Activated T-helper 17 cell treated with anti-CD3 and anti-CD28 coated beads, Interleukin-2, amount 50 U/mL, for 72 hours (primary cell): ENCODE measurements at regions not wholly inside any gene's neighbourhood (a gene's known extent, or its start where the extent isn't known, plus 50 kb on each side); places are given as distances from the start of the nearest gene placed in this dataset.
A peak's percentile ranks its signal among the peaks of the same experiment; 100 is the strongest.
"Not testable (repeated sequence)": the region's sequence is repeated elsewhere in the genome, so short reads cannot be mapped to it uniquely, and the experiment has no call there.

ENCODE experiments used
- ATAC-seq: fragments of 150-1000 bp; cut with Tn5 transposase; replicated peaks from 2 replicates; pipeline ENCODE4 v1.10.0; 2021; ENCODE audit warnings: mild to moderate bottlenecking, moderate library complexity
- H3K27ac Mint-ChIP-seq: one replicate; pipeline ENCODE4 v1.8.0; 2022; ENCODE audit warnings: mixed read lengths
- H3K27me3 Mint-ChIP-seq: one replicate; pipeline ENCODE4 v1.8.0; 2022; ENCODE audit warnings: mixed read lengths
- H3K36me3 Mint-ChIP-seq: one replicate; pipeline ENCODE4 v1.8.0; 2022; ENCODE audit warnings: low read depth, mild to moderate bottlenecking, mixed read lengths
- H3K4me1 Mint-ChIP-seq: one replicate; pipeline ENCODE4 v1.8.0; 2022; ENCODE audit warnings: mixed read lengths
- H3K4me3 Mint-ChIP-seq: one replicate; pipeline ENCODE4 v1.8.0; 2022; ENCODE audit warnings: mild to moderate bottlenecking, mixed read lengths
- H3K9me3 Mint-ChIP-seq: one replicate; pipeline ENCODE4 v1.8.0; 2022; ENCODE audit warnings: mixed read lengths

DNA sequence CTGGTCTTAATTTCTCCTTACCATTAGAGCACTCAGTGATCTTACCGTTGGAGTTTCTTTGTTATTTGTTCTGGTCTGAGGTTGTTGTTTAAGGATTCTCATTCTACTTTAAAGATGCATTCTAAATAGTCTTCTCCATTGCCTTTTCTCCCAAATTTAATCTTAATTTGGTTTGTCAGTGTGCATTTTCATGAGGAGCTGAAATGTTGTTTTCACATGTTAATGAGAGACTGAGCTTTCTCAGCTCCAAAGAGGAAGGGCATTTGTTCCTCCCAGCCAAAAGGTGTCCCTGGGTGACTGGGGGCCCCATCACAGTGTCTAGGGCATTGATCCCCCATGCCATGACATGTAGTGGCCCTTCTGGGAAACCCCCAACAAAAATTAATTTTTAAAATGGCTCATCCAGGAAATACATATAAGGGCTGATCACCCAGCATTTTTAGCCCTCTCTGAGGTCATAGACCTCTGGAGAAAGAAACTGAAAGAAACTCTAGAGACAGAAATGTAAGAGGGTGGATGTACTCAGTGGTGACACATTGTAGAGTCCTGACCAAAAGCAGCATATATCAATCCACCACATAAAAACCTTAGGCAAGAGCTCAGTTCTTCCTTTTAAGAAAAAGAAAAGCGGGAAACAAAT, 240.4 kb upstream of the RAI14 start:
- Mint-ChIP-seq H3K4me3 (no peak overlapping the region), H3K9me3 (no peaks in the 10 kb centered on the region), H3K36me3 (no peaks in the 10 kb centered on the region), H3K4me1 (no peaks in the 10 kb centered on the region), H3K27ac (no peak overlapping the region), H3K27me3 (peaks cover 5% of the 10 kb centered on the region)
- peak; percentile 55 for ATAC-seq

DNA sequence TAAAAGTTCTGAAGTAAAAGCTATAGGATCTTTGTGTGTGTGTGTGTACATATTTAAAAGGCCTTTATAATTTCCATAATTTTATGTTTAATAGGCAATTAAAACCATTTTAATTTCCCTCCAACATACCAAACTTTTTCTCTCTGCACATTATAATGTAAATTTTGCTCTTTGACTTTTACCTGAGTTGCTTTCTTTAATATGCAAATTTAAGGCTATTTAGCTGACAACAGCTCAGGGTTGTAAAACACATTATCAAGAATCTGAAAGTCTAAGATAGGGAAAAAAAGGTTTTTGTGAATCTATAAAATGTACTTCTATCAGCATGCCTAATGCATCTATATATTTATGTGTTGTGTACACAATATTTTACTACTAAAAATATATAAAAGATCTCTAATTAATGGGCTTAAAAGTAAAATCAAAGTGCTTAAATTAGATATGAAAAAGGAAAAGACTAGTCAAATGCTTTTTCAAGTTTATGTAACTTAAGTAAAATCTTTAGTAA, 239.6 kb upstream of the RAI14 start:
- Mint-ChIP-seq H3K27ac (no peak overlapping the region), H3K27me3 (peaks cover 5% of the 10 kb centered on the region), H3K4me3 (no peak overlapping the region), H3K36me3 (no peaks in the 10 kb centered on the region), H3K9me3 (no peaks in the 10 kb centered on the region), H3K4me1 (no peaks in the 10 kb centered on the region)
- ATAC-seq, result no peak

DNA sequence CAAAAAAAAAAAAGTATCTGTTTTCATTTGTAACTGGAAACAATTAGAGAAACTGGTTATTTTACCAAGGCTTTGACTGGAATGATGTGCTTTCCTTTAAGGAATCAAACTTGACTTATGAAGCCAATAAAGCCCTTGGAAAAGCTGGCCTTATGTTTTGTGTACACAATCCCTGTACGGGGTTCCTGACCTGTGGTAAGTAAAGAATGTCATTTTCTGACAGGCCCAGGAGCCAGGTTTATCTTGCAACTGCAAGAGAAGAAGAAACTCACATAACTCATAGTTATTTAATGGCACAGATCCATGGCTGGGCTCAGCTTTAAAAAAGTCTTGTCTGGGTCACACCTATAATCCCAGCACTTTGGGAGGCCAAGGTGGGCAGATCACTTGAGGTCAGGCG, 235.9 kb upstream of the RAI14 start:
- H3K4me3 Mint-ChIP-seq, H3K4me1 Mint-ChIP-seq, H3K9me3 Mint-ChIP-seq, H3K36me3 Mint-ChIP-seq, ATAC-seq, H3K27me3 Mint-ChIP-seq, H3K27ac Mint-ChIP-seq: not testable (repeated sequence)

DNA sequence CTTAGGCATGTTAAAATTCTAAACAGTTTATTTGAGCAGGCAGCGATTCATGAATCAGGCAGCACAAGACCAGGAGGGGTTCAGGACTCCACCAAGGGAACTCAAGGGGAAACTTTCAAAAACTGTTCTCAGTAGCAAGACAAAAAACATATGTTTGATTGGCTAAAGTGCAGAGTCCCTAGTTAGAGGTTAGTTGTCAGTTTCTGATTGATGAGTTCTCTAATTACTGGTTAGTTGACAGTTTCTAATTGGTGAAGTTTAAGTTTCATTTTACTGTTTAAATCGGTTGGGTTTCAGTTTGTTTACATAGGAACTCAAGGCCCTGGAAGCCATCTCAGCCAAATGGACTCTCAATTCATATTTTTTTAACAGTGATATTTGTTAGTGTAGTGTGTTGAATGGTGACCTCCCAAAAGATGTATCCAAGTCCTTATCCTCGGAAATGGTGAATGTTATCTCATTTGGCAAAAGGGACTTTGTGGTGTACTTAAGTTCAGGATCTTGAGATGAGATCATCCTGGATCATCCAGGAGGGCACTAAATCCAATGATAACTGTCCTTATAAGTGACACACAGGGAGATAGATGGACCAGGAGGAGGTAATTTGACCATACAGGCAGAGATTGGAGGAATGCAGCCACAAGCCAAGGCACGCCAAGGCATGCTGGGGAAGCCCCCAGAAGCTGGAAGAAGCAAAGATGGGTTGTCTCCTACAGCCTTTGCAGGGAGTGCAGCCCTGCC, 219.2 kb upstream of the RAI14 start:
- Mint-ChIP-seq H3K36me3 (no peaks in the 10 kb centered on the region), H3K9me3 (no peaks in the 10 kb centered on the region), H3K4me1 (no peaks in the 10 kb centered on the region), H3K27ac (no peak overlapping the region), H3K4me3 (no peak overlapping the region), H3K27me3 (peaks cover 21% of the 10 kb centered on the region)
- no peak for ATAC-seq

DNA sequence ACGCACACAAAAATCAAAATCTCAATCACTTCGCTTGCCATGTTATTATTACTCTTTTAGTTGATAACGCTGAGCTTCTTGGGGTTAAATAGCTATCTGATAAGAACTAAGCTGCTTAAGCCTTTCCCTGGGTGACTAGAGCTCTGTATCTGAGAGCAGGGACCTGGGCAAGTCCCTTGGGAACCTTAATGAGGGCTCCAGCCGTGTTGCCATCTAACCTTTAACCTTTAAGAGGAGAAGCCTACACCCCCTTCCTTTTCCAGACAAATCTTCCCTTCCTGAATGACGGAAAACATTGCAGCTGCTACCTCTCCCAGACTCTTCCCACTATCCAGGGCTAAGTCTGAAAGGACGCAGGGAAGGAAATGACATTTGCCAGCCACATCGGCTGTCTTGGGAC, 216.5 kb upstream of the RAI14 start:
- H3K4me1 Mint-ChIP-seq, result no peaks in the 10 kb centered on the region
- no peaks in the 10 kb centered on the region for H3K36me3 Mint-ChIP-seq
- H3K27ac Mint-ChIP-seq, result no peak overlapping the region
- no peaks in the 10 kb centered on the region for H3K9me3 Mint-ChIP-seq
- H3K4me3 Mint-ChIP-seq, result no peak overlapping the region
- H3K27me3 Mint-ChIP-seq, result peaks cover 7% of the 10 kb centered on the region
- no peak for ATAC-seq

DNA sequence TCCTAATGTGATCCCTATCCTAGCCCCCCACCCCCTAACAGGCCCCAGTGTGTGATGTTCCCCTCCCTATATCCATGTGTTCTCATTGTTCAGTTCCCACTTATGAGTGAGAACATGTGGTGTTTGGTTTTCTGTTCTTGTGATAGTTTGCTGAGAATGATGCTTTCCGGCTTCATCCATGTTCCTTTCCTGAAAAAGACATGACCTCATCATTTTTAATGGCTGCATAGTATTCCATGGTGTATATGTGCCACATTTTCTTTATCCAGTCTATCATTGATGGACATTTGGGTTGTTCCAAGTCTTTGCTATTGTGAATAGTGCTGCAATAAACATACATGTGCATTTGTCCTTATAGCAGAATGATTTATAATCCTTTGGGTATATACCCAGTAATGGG, 214.4 kb upstream of the RAI14 start:
- not testable (repeated sequence) for H3K27ac Mint-ChIP-seq, ATAC-seq, H3K27me3 Mint-ChIP-seq, H3K4me3 Mint-ChIP-seq, H3K9me3 Mint-ChIP-seq, H3K36me3 Mint-ChIP-seq, H3K4me1 Mint-ChIP-seq

DNA sequence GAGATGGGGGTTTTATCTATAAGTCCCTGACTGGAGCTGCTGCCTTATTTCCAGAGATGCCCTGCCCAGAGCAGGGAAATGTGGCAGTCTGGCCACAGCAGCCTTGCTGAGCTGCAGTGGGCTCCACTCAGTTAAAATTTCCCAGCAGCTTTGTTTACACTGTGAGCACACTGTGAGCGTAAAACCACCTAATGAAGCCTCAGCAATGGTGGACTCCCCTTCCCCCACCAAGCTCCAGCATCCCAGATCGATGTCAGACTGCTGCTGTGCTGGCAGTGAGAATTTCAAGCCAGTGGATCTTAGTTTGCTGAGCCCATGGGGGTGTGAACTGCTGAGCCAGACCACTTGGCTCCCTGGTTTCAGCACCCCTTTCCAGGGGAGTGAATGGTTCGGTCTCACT, 208.7 kb upstream of the RAI14 start:
- no peak for ATAC-seq
- Mint-ChIP-seq H3K4me1 (no peaks in the 10 kb centered on the region), H3K9me3 (no peaks in the 10 kb centered on the region), H3K36me3 (no peaks in the 10 kb centered on the region), H3K27me3 (peaks cover 23% of the 10 kb centered on the region), H3K4me3 (no peak overlapping the region), H3K27ac (no peak overlapping the region)

DNA sequence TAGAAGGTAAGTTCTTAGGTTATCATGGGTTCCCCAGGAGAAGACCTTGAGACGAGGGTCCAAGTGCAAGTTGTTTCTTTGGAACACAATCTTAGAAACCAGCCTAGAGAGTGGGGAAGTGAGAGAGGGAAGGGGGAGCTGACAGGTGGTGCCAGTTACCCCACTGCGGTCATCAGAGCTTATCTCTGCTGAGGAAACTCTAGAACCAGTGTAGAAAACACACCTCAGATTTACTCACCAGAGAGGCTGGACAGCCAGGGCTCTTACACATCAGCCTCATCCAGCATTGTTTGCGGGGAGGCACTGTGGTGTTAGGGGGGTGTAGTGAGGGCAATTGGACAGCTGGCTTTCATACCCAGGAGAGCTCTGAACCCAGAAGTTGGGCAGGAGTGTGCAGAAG, 206.5 kb upstream of the RAI14 start:
- no peak overlapping the region for H3K27ac Mint-ChIP-seq
- no peaks in the 10 kb centered on the region for H3K4me1 Mint-ChIP-seq
- H3K27me3 Mint-ChIP-seq, result peaks cover 35% of the 10 kb centered on the region
- no peak for ATAC-seq
- no peak overlapping the region for H3K4me3 Mint-ChIP-seq
- H3K9me3 Mint-ChIP-seq, result no peaks in the 10 kb centered on the region
- no peaks in the 10 kb centered on the region for H3K36me3 Mint-ChIP-seq

DNA sequence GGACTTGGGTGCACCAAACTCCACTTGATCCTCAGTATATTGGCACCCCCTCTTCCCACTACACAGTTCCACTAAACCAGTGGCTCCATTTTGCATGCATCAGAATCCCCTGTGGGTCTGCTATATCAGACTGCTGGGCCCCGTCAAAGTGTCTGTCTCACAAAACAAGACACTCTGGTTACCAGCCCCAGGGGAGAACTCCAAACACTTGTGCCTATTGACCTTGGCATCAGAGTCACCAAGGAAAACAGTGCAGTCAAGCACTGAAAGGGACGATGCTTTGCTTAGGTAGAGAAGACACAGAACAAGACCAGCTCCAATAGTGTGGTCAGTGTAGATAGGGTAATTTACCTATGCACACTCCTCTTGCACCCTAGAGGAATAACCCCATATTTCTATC, 205.8 kb upstream of the RAI14 start:
- no peaks in the 10 kb centered on the region for H3K36me3 Mint-ChIP-seq
- H3K27me3 Mint-ChIP-seq, result peaks cover 35% of the 10 kb centered on the region
- no peak overlapping the region for H3K27ac Mint-ChIP-seq
- no peaks in the 10 kb centered on the region for H3K9me3 Mint-ChIP-seq
- no peaks in the 10 kb centered on the region for H3K4me1 Mint-ChIP-seq
- no peak overlapping the region for H3K4me3 Mint-ChIP-seq
- ATAC-seq, result no peak

DNA sequence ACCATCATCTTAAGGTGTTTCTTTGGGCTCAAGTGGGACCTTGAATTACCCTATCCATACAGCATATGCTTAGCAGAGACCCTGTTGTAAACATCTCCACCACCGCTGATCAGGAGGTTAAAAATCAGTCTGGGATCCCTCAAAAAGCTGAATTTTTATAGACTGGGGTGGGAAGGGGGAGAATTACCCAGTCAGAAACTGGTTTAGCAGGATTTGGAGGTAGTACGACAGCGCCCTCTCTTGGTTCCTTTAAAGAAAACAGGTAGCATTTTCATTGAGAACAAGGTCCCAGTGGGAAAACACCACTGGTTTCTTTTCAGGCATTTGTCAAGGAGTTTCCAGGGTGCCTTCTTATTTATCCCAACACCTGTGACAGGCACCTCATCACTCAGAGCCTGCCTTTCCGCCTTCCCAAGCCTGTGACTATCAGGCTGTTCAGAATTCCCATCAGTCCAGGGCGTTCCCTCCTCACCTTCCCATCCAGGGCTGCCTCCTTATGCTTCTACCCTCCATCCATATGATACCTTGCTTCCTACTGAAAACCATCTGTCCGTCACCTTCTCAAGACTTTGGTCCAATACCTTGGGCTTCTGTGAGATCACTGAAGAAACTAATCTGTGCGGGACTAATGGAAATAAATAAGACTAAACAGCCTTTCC, 203.8 kb upstream of the RAI14 start:
- no peak overlapping the region for H3K4me3 Mint-ChIP-seq
- no peak for ATAC-seq
- no peaks in the 10 kb centered on the region for H3K9me3 Mint-ChIP-seq
- H3K27ac Mint-ChIP-seq, result no peak overlapping the region
- no peaks in the 10 kb centered on the region for H3K36me3 Mint-ChIP-seq
- no peaks in the 10 kb centered on the region for H3K4me1 Mint-ChIP-seq
- peaks cover 39% of the 10 kb centered on the region for H3K27me3 Mint-ChIP-seq

DNA sequence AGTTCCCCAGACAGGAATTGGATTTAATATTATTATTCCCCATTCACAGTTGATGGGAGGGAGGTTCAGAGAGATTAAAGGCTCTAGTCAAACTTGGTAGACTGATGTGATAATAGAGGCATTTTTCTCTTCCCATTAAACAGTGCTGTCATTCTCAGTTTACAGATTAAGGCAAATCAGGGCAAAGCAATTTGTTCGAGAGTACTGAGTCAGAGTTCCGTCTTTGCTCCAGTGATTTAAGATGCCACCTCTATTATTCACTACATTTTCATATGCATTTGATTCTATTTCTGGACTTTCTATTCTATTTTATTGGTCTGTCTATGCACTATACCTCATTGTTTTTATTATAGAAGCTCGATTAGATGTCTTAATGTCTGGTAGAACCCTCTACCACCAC, 201.0 kb upstream of the RAI14 start:
- ATAC-seq, result no peak
- H3K27ac Mint-ChIP-seq, result no peak overlapping the region
- H3K36me3 Mint-ChIP-seq, result no peaks in the 10 kb centered on the region
- no peaks in the 10 kb centered on the region for H3K9me3 Mint-ChIP-seq
- H3K27me3 Mint-ChIP-seq, result peaks cover 32% of the 10 kb centered on the region
- no peak overlapping the region for H3K4me3 Mint-ChIP-seq
- H3K4me1 Mint-ChIP-seq, result no peaks in the 10 kb centered on the region

DNA sequence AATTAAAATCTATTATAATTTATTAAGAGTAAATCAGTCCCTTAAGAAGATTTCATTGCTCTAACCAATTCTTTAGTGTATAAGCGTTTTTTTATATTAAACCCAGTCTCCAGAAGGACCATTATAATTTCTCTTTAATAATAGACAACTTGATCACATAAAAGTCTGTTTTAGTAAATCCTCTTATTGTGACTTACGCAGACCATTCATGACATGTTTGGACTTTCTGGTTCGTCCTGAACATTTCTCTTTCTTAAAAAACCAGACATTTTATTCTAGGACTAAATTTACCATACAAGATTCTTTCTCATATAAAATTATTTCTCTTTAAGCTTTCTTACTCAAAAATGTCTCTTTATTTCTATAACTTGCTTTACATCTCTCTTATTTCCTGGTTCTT, 196.2 kb upstream of the RAI14 start:
- Mint-ChIP-seq H3K4me3 (no peak overlapping the region), H3K36me3 (no peaks in the 10 kb centered on the region), H3K27me3 (peaks cover 8% of the 10 kb centered on the region), H3K9me3 (peaks cover 11% of the 10 kb centered on the region), H3K27ac (no peak overlapping the region), H3K4me1 (no peaks in the 10 kb centered on the region)
- ATAC-seq, result no peak

DNA sequence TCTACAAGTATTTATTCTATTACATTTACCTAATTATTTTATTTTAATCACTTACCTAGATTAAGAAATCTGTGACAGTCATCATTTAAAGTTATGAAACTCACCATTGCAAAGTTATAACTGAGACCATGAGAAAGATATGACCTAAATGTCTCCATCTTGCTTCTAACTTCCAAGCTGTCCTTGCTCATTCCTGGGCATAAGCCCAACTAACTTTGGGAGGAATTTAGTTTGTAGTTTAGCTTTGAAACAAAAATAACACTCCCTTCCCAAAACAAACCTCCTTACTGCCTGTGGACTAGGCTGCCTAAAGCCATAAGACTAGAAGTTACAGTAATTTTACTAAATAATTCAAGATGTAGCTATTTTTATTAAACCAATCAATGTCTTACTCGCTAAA, 195.6 kb upstream of the RAI14 start:
- peaks cover 8% of the 10 kb centered on the region for H3K27me3 Mint-ChIP-seq
- peaks cover 11% of the 10 kb centered on the region for H3K9me3 Mint-ChIP-seq

DNA sequence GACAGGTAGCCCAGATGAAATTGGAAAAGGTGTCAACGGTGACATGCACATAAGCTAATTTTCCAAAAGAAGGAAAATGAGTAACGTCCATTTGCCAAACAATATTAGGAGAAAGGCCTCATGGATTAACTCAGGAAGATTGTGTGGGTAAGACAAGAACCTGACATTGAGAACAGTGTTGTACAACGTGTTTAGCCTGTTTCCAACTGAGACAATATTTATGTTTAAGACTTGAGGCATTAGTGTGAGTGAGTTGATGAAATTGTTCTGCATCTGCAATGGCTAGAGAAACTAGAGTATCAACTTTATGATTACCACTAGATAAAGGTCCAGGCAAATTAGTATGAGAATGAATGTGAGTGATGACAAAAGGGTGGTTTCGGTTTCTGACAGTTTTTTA, 191.3 kb upstream of the RAI14 start:
- no peak for ATAC-seq
- Mint-ChIP-seq H3K27ac (no peak overlapping the region), H3K4me3 (no peak overlapping the region), H3K27me3 (peaks cover 11% of the 10 kb centered on the region), H3K9me3 (peaks cover 11% of the 10 kb centered on the region), H3K36me3 (no peaks in the 10 kb centered on the region), H3K4me1 (peaks cover 4% of the 10 kb centered on the region)

More for the DNA sequence above, 195.6 kb upstream of the RAI14 start:
- no peaks in the 10 kb centered on the region for H3K36me3 Mint-ChIP-seq
- H3K27ac Mint-ChIP-seq, result no peak overlapping the region
- no peak for ATAC-seq
- no peak overlapping the region for H3K4me3 Mint-ChIP-seq
- H3K4me1 Mint-ChIP-seq, result peaks cover 2% of the 10 kb centered on the region

DNA sequence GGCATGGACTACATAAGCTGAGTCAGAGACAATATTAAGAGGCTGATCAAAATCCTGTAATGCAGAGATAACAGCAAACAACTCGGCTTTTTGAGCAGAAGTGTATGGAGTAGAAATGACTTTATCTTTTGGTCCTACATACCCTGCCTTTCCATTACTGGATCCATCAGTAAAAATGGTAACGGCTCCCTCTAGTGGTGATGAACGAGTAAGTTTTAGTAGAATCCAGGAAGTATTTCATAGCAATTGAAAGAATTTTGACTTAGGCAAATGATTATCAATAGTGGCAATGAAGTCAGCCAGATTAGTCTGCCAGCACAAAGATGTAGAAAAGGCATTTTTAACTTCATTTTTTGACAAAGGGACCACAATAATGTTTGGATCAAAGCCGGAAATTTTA, 190.8 kb upstream of the RAI14 start:
- not testable (repeated sequence) for ATAC-seq, H3K36me3 Mint-ChIP-seq, H3K4me1 Mint-ChIP-seq, H3K4me3 Mint-ChIP-seq, H3K27ac Mint-ChIP-seq
- Mint-ChIP-seq H3K27me3 (peaks cover 11% of the 10 kb centered on the region), H3K9me3 (peaks cover 11% of the 10 kb centered on the region)
